HG02588 (cell line): ENCODE measurements at regions not wholly inside any gene's neighbourhood (a gene's known extent, or its start where the extent isn't known, plus 50 kb on each side); places are given as distances from the start of the nearest gene placed in this dataset.
"Not testable (repeated sequence)": the region's sequence is repeated elsewhere in the genome, so short reads cannot be mapped to it uniquely, and the experiment has no call there.

Experiments
- ATAC-seq: cut with Tn5 transposase; IDR thresholded peaks from one replicate; pipeline ENCODE4 v1.9.1; 2021; ENCODE audit warnings: mild to moderate bottlenecking, moderate library complexity; ENCODE audit not compliant: unreplicated experiment

GRCh38 chr7:13802651-13803050 lies 186.8 kb downstream of the ETV1 start:
- no peak for ATAC-seq

- ATAC-seq, result no peak
Measured at GRCh38 chr7:13803134-13803533, 186.3 kb downstream of the ETV1 start.

- ATAC-seq, result not testable (repeated sequence)
Measured at GRCh38 chr7:13806089-13806867, 183.2 kb downstream of the ETV1 start.

GRCh38 chr7:13817230-13817629 lies 172.2 kb downstream of the ETV1 start:
- ATAC-seq, result not testable (repeated sequence)

DNA sequence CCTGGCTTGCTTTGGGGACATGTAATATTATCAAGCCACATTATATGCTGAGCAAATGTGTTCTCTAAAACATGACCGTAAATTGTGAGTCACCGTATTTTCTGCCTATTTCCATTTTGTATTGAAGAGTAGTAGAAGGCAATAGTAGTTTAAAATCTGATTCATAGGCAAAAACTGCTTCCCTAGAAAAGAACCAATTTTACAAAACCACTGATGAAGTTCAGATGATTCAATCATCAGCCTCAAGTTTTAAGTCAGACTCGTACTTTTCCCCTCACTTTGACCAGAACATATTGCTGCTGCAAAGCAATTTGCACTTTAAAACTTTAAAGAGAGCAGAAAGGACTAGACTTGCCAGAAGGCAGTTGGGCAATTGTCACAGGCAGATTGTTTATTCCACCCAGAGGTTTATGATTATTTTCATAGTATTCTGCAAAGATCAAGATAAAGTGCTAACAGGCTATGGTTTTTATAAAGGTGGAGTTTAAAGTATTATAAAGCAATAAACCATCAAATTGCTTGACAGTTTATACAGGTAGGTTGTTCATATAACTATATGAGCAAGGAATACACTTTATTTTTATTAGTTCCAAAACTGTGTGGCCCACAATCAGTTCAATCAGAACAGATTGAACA lies 168.2 kb downstream of the ETV1 start:
- ATAC-seq, result no peak

DNA sequence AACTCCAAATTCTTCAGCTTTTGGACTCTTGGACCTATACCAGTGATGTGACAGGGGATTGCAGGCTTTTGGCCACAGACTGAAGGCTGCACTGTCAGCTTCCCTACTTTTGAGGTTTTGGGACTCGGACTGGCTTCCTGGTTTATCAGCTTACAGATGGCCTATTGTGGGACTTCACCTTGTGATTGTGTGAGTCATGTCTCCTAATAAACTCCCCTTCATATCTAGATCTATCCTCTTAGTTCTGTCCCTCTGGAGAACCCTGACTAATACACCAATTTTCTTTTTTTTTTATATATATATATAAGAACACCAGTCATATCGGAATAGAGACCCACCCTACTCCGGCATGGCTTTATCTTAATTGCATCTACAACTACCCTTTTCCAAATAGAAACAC lies 166.8 kb downstream of the ETV1 start:
- no peak for ATAC-seq

- ATAC-seq, result no peak
Measured at GRCh38 chr7:13826752-13827151, 162.7 kb downstream of the ETV1 start.

DNA sequence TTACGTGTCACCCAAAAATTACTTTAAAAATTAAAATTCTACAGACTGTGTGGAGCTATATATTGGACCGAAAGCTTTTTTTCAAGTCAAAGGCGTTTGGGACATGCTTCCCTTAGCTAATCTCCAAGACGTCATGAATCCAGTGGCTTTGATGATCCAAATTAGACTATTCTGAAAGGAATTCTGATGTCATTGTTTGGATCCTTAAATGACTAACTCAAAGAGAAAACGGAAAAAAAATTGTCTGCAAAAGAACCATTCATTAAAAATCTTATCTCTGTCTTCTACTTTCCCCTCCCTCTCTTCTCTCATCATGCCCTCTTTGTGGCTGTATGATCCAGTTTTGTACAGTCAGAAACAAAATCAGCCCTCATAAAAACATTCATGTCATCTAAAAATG lies 161.8 kb downstream of the ETV1 start:
- ATAC-seq, result no peak

GRCh38 chr7:13829231-13829630 lies 160.2 kb downstream of the ETV1 start:
- no peak for ATAC-seq

DNA sequence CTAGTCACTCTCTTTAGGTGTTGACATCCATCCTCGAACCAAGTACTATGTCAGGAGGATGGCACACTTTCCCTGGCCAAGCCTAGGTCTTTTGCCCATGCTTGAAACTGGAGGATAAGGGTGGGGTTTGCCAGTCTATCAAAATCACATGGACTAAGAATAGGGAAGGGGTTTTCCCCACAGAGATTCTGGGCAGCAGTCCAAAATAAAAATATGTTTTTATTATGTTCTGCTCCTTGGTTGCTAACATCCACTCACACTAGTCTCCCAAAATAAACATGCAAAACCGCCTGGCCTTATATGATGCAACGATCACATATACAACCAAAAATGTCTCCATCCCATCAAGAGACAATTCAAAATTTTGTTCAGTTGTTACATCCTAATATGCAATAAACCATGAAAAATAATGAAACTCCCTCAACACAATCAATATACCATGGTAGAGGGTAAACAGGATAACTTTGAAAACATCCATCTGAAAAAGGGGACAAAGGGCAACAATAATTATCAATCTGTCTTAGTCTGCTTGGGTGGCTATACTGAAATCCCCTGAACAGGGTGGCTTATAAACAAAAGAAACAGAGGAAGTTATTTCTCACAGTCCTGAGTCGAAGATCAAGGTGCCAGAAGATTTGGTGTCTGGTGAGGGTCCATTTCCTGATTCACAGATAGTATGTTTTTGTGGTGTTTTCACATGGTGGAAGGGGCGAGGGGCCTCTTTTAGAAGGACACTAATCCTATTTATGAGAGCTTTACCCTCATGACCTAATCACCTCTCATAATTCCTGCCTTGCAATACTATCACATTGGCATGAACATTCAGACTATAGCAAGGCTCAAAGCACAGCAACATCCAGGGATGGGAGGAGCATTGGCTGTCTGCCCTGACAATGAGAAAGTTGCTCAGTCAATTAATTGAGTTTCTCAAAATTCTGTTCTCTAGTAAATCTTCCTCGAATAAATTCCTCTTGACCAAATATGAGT lies 159.3 kb downstream of the ETV1 start:
- ATAC-seq, result no peak

- ATAC-seq, result no peak
Measured at GRCh38 chr7:13832346-13832745, 157.1 kb downstream of the ETV1 start.

DNA sequence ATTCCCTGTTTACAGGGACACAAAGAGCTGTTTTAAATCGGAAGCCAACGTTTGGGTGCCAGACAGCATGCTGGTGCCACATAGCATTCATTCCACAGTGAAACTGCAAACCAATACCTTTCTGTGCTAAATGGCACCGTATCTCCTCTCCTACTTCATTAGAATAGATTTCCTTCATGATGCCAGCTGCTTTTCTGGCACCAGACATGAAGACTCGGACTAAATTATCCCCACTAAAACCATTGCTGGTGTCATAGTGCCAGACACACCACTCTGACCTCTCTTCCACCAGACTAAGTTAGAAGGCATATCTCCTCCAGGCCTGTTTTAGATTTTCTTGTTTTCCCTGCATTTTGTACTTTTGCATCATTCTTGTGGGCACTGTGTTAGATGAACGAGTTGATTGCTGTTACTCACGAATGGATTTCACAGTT lies 155.1 kb downstream of the ETV1 start:
- no peak for ATAC-seq

DNA sequence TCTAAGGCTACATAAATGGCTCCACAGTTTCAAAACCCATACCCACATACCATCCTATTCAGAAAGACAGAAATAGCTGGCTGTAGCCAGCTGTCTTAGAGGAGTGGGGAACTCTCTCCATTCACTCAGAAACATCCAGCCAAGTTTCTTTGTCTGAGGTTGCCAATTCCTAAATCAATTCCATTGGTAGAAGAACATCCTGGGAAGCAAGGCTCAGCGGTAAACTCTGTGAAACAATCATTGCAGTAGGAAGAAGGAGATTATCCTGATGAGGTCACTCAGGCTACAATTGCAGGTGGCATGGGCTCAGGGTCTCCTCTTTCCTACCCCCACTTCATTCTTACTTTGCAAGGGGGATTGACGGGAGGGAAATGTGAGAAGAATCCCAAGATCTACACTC lies 154.0 kb downstream of the ETV1 start:
- ATAC-seq, result no peak

DNA sequence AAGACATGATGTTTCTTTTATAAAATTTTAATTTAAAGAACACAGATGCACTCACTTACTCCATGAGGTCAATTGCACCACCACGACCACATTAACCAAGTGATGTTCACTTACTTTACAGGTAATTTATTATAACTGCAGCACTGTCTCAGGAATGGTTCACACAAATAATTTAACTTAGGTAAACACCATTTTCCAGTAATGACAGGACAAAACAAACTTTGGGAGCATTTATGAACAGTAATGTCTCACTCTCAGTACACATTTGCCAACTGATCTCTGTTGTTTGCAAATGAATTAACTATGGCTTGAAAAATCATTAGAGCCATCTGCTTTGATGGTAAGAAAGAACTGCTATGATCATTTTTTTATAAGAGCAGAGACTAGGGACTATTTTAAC lies 150.4 kb downstream of the ETV1 start:
- ATAC-seq, result no peak
